MM.1S (cell line): ENCODE measurements at regions not wholly inside any gene's neighbourhood (a gene's known extent, or its start where the extent isn't known, plus 50 kb on each side); places are given as distances from the start of the nearest gene placed in this dataset.

Source experiments
- EZH2phosphoT487 ChIP-seq: fragments of 300-600 bp; sonication (generic); IDR thresholded peaks from 2 replicates; pipeline ENCODE4 v1.6.1; 2018; ENCODE audit warnings: antibody characterized with exemption, low read length
- TF ChIP-seq, protein P1 (sequence below): fragments of 300-600 bp; sonication (generic); IDR thresholded peaks from 2 replicates; pipeline ENCODE4 v1.5.1; 2016; ENCODE audit warnings: antibody characterized with exemption, low read length, mixed read lengths

DNA sequence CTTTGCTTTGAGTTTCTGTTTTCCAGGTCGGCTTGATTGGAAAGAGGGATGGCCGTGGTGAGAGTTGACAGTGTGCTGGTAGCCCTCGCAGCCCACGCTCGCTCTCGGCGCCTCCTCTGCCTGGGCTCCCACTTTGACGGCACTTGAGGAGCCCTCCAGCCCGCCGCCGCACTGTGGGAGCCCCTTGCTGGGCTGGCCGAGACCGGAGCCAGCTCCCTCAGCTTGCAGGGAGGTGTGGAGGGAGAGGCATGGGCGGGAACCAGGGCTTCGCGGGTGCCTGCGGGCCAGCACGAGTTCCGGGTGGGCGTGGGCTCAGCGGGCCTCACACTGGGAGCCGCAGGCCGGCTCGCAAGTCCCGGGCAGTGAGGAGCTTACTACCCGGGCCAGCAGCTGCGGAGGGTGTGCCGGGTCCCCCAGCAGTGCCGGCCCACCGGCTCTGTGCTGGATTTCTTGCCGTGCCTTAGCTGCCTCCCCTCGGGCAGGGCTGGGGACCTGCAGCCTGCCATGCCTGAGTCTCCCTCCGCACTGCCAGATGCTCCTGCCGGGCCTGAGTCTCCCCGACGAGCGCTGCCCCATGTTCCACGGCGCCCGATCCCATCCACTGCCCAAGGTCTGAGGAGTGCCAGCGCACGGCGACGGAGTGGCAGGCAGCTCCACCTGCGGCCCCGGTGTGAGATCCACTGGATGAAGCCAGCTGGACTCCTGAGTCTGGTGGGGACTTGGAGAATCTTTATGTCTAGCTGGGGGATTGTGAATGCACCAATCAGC is 166.4 kb upstream of the FAT1 start:
- TF ChIP-seq, protein P1, sequence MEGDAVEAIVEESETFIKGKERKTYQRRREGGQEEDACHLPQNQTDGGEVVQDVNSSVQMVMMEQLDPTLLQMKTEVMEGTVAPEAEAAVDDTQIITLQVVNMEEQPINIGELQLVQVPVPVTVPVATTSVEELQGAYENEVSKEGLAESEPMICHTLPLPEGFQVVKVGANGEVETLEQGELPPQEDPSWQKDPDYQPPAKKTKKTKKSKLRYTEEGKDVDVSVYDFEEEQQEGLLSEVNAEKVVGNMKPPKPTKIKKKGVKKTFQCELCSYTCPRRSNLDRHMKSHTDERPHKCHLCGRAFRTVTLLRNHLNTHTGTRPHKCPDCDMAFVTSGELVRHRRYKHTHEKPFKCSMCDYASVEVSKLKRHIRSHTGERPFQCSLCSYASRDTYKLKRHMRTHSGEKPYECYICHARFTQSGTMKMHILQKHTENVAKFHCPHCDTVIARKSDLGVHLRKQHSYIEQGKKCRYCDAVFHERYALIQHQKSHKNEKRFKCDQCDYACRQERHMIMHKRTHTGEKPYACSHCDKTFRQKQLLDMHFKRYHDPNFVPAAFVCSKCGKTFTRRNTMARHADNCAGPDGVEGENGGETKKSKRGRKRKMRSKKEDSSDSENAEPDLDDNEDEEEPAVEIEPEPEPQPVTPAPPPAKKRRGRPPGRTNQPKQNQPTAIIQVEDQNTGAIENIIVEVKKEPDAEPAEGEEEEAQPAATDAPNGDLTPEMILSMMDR: no peak
- TF ChIP-seq EZH2phosphoT487: no peak
